Endothelial cell (in vitro differentiated cells): ENCODE measurements at regions not wholly inside any gene's neighbourhood (a gene's known extent, or its start where the extent isn't known, plus 50 kb on each side); places are given as distances from the start of the nearest gene placed in this dataset.

Experiments used
- DNase-seq: peaks from one replicate; pipeline ENCODE4 v3.0.0; 2021; ENCODE audit warnings: low spot score
- H3K27ac Mint-ChIP-seq: one replicate; pipeline ENCODE4 v1.8.0; 2021; ENCODE audit warnings: mixed read lengths, inconsistent platforms; ENCODE audit not compliant: unreplicated experiment
- H3K27me3 Mint-ChIP-seq: one replicate; pipeline ENCODE4 v1.8.0; 2021; ENCODE audit warnings: mild to moderate bottlenecking, moderate library complexity, mixed read lengths, inconsistent platforms; ENCODE audit not compliant: unreplicated experiment
- H3K36me3 Mint-ChIP-seq: one replicate; pipeline ENCODE4 v1.8.0; 2021; ENCODE audit warnings: mild to moderate bottlenecking, low read depth, mixed read lengths, inconsistent platforms; ENCODE audit not compliant: unreplicated experiment
- H3K4me1 Mint-ChIP-seq: one replicate; pipeline ENCODE4 v1.8.0; 2021; ENCODE audit warnings: mild to moderate bottlenecking, mixed read lengths, inconsistent platforms; ENCODE audit not compliant: unreplicated experiment
- H3K4me3 Mint-ChIP-seq: one replicate; pipeline ENCODE4 v1.8.0; 2021; ENCODE audit warnings: mild to moderate bottlenecking, mixed read lengths, inconsistent platforms; ENCODE audit not compliant: unreplicated experiment
- H3K9me3 Mint-ChIP-seq: one replicate; pipeline ENCODE4 v1.8.0; 2021; ENCODE audit warnings: mixed read lengths, inconsistent platforms; ENCODE audit not compliant: unreplicated experiment
- TF ChIP-seq, protein P1 (sequence below): fragments of 200-600 bp; sonication (generic); IDR thresholded peaks from one replicate; pipeline ENCODE4 v1.5.0; 2021; ENCODE audit warnings: antibody characterized with exemption; ENCODE audit not compliant: unreplicated experiment

- TF ChIP-seq, protein P1, sequence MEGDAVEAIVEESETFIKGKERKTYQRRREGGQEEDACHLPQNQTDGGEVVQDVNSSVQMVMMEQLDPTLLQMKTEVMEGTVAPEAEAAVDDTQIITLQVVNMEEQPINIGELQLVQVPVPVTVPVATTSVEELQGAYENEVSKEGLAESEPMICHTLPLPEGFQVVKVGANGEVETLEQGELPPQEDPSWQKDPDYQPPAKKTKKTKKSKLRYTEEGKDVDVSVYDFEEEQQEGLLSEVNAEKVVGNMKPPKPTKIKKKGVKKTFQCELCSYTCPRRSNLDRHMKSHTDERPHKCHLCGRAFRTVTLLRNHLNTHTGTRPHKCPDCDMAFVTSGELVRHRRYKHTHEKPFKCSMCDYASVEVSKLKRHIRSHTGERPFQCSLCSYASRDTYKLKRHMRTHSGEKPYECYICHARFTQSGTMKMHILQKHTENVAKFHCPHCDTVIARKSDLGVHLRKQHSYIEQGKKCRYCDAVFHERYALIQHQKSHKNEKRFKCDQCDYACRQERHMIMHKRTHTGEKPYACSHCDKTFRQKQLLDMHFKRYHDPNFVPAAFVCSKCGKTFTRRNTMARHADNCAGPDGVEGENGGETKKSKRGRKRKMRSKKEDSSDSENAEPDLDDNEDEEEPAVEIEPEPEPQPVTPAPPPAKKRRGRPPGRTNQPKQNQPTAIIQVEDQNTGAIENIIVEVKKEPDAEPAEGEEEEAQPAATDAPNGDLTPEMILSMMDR = no peak
- H3K36me3 Mint-ChIP-seq = no peaks in the 10 kb centered on the region
- no peaks in the 10 kb centered on the region for H3K9me3 Mint-ChIP-seq
- DNase-seq = no peak
- peaks cover 3% of the 10 kb centered on the region for H3K27me3 Mint-ChIP-seq
- no peak overlapping the region for H3K4me3 Mint-ChIP-seq
- H3K4me1 Mint-ChIP-seq = no peaks in the 10 kb centered on the region
- H3K27ac Mint-ChIP-seq = no peak overlapping the region
Observed at GRCh38 chr22:49413146-49413545, 414.5 kb downstream of the BRD1 start.

GRCh38 chr22:49412236-49412635, 415.4 kb downstream of the BRD1 start:
- Mint-ChIP-seq H3K9me3 (no peaks in the 10 kb centered on the region), H3K36me3 (no peaks in the 10 kb centered on the region), H3K4me1 (no peaks in the 10 kb centered on the region), H3K4me3 (no peak overlapping the region), H3K27me3 (peaks cover 3% of the 10 kb centered on the region), H3K27ac (no peak overlapping the region)
- DNase-seq = no peak
- TF ChIP-seq, protein P1 = no peak

- TF ChIP-seq, protein P1 = no peak
- Mint-ChIP-seq H3K27me3 (peaks cover 3% of the 10 kb centered on the region), H3K4me1 (no peaks in the 10 kb centered on the region), H3K4me3 (no peak overlapping the region), H3K9me3 (no peaks in the 10 kb centered on the region), H3K27ac (no peak overlapping the region), H3K36me3 (no peaks in the 10 kb centered on the region)
- DNase-seq = no peak
Observed at GRCh38 chr22:49411236-49411635, 416.4 kb downstream of the BRD1 start.

DNA sequence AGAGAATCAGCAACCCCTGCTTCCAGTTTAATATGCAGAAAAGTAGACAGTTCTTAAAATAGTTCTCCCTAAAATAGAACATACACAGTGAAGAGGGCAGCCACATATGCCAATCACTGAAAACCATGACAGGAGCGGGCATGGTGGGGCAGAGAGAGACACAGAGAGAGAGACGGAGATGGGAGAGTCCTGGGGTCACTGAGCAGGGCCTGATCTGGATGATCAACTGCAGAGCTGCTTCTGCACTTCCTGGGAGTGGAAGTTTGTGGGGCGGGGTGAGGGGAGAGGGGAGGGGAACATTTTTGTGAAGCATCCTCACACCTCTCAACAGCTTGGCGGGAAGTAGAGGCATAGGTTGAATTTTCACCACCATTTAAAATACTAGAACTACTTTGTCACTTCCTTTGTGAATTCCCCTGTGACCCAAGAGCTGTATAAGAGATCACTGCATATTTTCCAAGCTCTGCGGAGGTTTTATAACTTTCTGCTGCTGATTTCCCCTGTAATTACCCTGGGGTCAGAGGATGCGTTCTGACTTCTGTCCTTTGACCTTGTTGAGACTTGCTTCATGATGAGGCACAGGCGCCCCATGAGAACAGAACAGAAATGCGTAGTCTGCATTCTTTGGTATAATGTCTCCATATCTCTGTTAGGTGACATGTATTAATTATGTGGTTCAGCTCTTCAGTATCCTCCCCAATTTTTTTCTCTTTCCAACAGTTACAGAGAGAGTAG, 419.4 kb downstream of the BRD1 start:
- TF ChIP-seq, protein P1 = no peak
- Mint-ChIP-seq H3K27ac (no peak overlapping the region), H3K4me3 (no peak overlapping the region), H3K9me3 (no peaks in the 10 kb centered on the region), H3K27me3 (peaks cover 3% of the 10 kb centered on the region), H3K4me1 (no peaks in the 10 kb centered on the region), H3K36me3 (no peaks in the 10 kb centered on the region)
- no peak for DNase-seq

DNA sequence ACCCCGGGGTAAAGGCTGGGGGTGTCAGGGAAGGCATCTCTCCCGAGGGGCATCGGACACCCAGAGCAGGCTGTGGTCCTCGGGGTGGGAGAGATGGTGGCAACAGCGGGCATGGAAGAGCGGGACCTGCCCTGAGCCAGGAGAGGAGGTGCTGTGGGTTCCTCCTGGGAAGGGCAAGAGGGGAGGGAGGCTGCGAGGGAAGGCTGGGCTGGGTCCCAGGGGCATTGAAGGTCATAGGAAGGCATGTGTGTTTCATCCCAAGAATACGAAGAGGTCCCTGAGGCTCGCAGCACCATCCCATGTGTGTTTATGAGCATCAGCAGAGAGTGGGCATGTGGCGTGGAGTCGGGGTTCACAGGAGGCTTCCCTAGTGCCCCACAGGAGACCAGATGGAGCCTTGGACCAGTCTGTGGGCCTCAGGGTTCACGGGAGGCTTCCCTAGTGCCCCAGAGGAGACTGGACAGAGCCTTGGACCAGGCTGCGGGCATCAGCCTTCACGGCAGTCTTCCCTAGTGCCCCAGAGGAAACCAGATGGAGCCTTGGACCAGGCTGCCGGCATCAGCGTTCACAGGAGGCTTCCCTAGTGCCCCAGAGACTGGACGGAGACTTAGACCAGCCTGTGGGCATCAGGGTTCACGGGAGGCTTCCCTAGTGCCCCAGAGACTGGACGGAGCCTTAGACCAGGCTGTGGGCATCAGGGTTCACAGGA, 420.6 kb downstream of the BRD1 start:
- Mint-ChIP-seq H3K9me3 (no peaks in the 10 kb centered on the region), H3K27ac (no peak overlapping the region), H3K4me3 (no peak overlapping the region), H3K27me3 (no peaks in the 10 kb centered on the region), H3K36me3 (no peaks in the 10 kb centered on the region), H3K4me1 (no peaks in the 10 kb centered on the region)
- DNase-seq = no peak
- TF ChIP-seq, protein P1 = no peak
